HG03280 (cell line): ENCODE measurements at regions not wholly inside any gene's neighbourhood (a gene's known extent, or its start where the extent isn't known, plus 50 kb on each side); places are given as distances from the start of the nearest gene placed in this dataset.
"Not testable (repeated sequence)": the region's sequence is repeated elsewhere in the genome, so short reads cannot be mapped to it uniquely, and the experiment has no call there.

Experiments used
- ATAC-seq: cut with Tn5 transposase; IDR thresholded peaks from one replicate; pipeline ENCODE4 v1.9.1; 2021; ENCODE audit warnings: mild to moderate bottlenecking, moderate library complexity; ENCODE audit not compliant: unreplicated experiment

DNA sequence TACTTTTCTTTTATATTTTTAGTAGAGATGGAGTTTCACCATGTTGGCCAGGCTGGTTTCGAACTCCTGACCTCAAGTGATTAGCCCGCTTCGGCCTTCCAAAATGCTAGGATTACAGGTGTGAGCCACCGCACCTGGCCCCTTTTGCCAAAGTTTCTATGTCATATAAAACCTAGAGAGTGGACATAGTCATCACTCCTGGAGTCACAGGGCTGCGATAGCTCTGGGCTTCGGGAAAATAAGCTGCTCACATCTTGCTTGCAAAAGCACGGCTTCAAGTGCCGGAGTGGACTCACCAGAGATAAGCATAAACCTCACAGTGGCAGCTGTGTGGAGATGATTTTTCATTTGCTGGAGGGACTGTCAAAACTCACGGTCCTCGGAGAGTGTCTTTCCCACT, 171.2 kb downstream of the TEX29 start:
- no peak for ATAC-seq

DNA sequence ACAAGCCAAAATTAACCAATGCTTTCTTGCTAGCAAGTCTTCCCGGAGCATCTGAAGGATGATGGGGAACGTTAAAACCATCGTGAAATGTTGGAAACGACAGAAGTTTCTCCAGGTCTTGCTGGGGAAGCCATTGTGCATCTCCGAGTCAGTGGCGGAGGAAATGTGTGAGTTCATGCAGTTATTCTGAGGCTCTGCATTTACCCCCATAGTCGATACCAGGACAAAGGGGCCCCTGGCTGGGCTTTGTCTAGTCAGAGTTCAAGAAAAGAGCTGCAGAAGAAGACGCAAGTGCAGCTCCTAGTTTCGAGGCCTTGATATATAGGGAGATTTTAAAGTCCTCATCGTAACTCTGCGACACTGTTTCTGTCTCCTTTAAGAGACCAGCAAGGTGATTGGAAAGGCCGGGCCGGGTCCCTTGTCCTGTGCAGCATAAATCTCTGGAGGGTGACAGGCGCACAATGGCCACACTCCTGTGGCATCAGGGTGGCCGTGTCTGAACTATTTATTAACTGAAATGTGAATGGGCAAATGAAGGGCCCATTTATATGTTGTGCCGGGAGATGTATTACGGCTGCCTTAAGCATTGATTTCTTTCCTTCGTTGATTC, 172.0 kb downstream of the TEX29 start:
- no peak for ATAC-seq

DNA sequence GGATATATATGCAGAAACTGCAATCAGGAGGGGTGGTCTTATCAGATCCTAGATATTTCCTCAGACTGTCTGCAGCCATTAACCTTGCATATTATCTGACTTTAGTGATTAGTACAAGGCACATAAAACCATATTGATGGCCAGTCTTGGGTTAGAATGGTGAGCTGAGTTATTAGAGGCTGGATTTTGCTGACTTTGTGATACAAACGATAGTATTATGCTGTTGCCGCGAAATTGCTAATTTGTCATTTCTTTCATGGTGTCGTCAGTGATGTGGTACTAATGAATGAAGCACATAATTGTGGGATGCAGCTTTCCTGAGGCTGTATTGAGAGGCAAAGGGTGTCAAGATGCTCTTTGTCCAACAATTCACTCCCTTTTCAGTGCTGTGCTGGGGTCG, 172.5 kb downstream of the TEX29 start:
- no peak for ATAC-seq

DNA sequence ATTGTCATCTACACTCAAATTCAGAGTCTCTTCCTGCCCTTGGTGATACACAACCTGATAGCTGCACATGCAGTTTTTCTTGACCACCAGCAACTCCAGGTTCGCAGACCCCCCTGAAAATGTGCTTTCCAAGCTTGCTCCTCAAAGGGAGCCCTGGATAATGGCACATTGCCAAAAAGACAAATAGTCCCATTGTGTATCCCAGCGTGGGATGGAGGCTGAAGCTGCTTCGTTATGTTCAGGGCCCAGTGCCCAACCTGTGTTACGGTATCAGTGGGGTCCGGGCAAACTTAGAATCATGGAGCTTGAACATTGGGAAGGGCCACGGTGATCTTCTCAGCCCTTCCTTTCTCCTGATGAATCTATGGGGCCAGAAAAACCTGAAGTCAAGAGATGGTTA, 173.0 kb downstream of the TEX29 start:
- ATAC-seq: no peak

DNA sequence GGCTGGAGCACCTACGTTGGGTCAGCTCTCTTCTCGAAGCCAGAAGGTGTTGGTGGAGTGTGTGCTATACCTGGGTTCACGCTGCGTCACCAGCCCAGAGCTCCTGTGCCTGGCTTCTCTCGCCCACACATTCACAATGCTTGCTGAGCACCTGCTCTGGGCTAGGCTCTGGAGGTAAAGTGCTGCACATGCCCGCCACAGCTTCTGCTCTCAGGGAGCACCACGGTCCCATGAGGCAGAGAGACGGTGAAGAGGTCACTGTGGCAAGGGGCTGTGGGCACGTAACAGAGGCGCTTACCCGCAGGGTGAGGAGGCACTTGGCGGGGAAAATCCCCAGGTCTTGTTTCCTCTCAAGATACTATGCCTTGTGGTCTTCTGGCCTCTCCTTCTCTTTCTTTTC, 174.2 kb downstream of the TEX29 start:
- no peak for ATAC-seq

DNA sequence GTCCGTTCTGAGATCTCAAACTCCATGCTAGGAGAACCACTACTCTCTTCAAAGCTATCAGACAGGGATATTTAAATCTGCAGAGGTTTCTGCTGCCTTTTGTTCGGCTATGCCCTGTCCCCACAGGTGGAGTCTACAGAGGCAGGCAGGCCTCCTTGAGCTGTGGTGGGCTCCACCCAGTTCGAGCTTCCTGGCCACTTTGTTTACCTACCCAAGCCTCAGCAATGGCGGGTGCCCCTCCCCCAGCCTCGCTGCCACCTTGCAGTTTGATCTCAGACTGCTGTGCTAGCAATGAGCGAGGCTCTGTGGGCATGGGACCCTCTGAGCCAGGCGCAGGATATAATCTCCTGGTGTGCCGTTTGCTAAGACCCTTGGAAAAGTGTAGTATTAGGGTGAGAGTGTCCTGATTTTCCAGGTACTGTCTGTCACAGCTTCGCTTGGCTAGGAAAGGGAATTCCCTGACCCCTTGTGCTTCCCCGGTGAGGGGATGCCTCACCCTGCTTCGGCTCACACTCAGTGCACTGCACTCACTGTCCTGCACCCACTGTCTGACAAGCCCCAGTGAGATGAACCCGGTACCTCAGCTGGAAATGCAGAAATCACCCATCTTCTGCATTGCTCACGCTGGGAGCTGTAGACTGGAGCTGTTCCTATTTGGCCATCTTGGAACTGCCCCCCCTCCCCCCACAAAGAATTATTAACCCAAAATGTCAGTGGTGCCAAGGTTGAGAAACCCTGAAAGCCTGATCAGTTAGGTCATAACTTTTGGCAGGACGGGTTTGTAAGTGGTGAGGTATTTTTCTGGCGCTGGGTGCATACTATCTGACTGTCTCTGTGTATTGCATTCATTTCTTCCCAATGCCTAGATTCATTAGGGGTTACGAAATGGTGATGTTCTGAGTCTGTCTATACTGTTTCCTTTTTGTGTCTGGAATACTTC, 181.4 kb downstream of the TEX29 start:
- ATAC-seq: not testable (repeated sequence)

DNA sequence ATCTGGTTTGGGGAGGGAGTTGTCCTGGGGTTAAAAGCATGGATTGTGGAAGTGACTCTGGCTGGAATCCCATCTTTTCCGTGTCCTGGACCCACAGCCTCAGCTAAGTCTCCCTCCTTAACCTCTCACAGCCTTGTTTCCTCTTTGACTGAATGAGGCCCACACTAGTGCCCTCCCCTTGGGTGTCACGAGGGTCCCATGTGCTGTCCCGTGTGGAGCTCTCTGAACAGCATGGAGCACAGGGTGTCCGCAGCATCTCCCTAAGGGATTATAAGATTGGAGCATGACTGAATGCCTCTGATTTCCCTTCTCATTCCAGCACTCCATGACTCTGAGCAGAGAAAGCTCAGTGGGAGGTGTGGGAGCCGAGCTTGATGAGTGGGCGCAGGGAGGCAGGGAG, 182.5 kb downstream of the TEX29 start:
- no peak for ATAC-seq

DNA sequence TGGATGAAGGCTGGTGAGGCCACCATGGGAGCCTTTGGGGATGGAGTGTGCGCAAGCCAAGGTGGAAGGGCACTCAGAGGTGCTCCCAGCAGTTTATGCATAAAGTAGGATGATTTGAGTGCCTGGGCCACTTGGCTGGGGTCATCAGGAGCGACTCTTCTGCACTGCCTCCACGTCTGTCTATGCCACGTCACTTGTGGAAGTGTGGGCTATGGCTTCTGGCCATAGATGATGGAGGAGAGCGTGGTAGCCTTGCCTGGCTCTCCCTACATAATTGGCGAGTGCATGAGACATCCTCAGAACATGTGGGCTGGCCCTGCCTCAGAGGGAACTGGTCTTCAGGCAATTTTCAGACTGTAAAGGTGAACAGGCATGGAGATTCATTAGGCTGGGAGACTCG, 182.9 kb downstream of the TEX29 start:
- ATAC-seq: no peak

DNA sequence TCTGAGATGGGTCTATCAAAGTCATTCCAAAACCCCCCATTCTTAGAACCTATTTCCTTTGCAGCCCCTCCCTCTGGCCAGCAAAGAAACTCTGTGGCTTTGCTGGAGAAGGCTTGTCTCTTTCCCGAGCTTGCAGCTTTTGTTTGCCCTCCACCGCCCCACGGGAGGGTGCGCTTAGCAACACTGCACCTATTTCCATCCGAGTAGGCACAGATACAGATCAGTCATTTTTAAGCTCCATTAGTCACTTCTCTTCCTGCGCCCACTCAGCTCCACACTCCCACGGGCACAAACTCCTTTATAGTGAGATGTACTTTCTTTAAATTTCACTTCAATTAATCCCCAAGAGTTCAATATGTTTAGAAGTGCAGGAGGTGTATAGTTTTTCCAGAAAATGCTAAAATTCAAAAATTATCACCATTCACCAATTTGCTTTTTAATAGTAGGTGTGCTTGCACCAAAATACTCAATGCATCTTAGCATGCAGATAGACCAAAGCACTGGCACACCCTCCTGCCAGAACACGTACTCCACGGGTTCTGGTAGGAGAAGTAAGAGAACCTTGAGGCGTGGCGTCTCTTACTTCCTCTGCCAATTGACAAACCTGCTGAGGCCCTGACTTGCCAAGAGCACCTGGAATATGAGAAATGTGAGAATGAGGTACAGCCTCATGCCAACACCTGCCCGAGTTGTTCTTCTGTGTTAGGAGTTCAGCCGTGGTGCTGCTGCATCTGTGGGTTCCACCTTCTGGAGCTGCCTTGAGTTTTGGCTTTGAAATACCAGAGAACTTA, 183.7 kb downstream of the TEX29 start:
- no peak for ATAC-seq

DNA sequence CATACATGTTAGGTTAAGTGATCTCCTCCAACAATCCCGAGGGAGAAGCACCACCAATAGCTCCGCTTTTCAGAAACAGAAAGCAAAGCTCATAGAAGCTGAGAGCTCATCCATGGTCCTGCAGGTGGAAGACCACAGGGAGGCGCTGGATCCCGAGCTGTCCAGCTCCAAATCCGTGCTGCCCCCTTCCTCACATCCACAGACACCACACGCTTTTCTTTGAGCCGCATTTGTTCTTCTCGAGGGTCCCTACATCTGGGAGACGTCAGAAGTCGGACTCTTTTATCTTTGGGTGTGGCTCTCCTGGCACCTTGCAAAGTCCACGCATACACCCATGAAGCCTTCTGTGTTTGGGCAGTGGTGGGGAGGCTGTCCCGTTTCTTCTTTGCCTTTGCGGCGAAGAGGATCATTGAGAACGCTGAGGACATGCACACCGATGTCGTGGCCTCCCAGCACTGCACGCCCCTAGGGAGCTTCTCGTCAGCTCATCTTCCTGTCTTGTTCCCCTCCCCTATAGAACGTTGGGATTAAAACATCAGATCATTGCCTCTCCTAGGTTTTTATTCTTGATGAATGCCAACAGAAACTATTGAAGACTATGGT, 184.8 kb downstream of the TEX29 start:
- no peak for ATAC-seq

DNA sequence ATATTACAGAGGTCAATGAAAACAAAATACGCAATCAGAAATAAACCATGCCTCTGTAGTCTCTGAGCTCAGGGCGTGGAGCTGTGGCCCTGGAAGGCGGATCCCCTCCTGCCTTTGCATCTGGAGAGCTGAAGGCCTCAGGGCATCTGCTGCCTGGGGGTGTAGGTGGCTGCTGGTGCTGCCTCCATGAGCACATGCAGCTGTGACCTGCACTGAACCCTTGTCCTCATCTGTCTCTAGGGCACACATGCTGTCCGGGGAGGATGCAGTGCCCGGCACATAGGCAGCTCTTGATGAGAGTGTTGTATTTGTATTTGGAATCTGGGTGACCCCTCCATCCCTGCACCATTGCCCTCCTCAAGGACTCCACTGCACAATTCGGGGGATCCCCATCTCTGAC, 185.7 kb downstream of the TEX29 start:
- ATAC-seq: no peak

DNA sequence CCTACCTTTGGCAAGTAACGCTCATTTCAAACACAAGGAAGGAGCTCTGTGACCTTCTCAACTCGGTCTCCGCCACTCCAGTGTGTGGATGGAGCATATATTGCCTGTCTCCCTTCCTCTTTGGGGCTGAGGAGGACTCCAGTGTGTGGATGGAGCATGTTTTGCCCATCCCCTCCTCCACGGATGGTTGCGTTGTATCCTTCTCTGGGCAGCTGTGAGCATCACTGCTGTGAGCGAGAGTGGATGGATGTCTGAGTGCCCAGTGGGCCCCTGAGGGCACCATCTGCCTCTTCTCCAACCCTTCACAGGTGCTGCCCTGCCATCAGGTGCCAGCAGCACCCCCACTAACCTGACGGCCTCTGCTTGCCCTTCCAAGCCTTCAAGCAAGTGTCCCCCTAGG, 186.2 kb downstream of the TEX29 start:
- ATAC-seq: no peak

DNA sequence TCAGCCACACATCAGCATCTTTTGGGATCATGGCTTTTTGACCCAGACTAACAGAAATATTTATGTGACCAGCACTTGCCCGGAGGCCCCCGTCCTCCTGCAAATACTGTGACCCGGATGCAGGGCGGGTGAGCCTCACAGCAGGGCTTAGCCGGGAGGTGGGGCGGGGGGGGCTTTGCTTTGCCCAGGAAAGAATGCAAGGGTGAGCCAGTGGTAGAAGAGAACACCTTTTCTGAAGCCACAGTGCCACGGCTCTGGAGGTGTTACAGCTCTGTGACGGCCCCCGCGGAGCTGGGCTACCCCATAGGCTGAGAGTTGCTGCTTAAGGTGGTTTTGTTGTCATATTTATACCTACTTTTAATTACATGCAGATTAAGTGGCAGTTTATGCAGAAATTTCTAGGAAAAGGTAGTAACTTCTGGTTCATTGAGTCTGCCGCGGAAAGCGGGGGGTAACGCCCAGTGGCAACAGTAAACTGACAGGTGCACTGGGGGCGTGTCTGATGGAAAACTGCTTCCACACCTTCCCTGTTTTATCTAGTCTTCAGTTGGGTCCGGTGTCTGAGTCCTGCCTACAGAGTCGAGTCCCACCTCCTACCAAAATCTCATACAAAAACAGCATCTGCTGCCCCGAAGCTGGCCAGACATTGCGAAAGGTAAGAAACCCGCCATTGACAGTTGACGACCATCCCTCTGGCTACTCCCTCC, 187.9 kb downstream of the TEX29 start:
- no peak for ATAC-seq

DNA sequence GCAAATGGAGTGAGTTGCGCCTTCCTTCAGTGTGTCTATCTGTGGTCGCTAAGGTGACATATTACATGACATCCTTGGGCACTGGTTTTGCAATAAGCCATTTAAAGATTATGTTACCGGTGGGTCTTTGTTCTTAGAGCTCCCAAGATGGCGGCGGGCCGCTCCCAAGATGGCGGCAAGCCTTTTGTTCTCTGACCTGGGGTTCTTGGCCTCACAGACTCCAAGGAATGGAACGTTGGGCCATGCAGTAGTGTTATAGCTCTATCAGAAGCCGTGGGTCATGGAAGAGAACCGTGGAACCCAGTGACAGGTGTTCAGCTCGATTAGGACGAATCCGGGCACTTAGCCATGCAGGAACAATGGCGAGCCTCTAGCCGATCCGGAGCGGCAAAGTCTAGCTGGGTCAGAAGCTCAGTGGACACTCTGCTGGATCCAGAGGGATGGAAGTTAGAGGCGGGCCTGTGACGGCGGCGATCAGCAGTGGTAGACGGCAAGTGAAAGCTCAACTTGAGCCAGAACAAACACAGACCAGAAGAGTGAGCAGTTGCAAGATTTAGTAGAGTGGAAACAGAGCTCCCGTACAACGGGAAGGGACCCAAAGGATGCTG, 188.6 kb downstream of the TEX29 start:
- ATAC-seq: no peak

DNA sequence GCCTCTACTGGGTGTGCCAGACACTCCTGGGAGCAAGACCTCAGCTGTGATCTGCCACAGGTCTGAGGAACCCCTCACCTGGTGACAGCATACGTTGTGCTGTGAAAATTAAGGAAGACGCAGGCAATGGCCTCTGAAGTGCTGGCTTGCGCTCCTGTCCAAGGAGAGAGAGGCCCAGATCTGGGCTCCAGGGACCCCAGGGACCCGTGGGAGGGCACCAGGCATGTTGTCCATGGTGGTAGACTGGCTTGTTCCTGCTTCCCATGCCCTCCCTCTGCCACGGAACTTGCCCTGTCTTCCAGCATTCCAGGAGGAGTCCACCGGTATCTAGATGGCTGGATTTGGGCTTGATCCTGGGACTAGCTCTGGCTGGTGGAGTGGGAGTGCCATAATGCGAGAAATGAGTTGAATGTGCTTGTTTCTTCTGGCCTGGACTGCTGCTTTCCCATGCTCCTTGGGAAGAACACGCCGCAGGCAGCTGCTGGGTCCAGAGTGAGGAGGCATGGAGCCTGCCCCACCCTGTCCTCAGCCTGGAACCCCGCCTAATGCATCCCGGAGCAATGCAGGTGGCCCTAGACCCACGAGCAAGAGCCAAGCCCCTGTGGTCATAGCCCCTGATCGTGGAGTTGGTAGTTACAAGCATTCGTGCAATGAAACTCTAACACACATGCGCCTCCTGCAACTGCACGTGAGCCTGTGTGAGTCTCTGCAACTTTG, 190.2 kb downstream of the TEX29 start:
- ATAC-seq: no peak

DNA sequence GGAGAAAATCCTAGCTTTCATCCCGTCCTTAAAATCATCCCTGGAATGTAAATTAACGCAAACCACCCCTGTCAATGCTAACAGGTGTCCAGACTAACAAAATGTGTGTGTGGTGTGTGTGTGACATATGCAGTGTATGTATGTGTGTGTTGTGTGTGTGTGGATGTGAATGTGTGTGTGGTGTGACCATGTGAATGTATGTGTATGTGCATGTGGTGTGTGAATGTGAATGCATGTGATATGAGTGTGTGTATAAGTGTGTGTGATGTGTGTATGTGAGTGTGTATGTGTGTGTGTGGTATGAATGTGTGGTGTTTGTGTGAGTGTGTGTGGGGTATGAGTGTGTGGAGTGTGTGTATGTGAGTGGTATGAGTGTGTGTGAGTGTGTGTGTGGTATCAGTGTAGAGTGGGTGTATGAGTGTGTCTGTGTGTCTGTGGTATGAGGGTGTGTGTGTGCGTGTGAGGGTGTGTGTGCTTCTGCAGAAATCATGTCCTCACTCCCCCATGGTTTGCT, 190.8 kb downstream of the TEX29 start:
- ATAC-seq: no peak

DNA sequence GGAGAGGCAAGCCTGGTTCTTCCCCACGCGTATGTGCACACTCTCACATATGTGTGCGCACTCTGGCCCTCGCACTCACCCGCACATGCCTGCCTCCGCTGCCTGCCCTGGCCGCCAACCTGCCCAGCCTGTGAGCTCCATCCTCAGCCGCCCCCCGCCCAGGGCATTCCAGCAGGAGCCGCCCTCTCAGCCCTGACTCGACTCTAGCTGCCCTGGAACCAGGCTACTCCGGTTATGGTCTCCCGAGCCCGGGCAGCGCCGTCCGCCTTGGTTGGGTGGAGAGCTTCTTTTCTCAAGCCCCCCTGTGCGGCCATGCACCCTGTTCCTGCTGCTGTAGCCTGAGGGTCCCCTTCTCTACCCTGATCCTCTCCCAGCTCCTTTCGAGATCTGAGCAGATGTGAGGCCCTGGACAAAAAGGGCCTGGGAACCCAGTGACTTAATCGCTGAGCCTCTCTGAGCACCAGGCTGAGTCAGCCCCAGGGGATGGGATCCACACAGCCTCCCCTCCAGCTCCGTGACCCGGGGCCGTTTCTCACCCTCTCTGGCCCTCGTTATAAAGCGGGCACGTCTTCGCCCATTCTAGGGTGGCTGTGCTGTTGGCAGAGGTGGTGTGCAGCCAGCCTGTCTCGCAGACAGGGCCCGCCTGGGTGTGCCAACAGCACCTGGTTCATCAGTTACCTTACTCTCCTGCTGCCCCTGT, 191.5 kb downstream of the TEX29 start:
- no peak for ATAC-seq

DNA sequence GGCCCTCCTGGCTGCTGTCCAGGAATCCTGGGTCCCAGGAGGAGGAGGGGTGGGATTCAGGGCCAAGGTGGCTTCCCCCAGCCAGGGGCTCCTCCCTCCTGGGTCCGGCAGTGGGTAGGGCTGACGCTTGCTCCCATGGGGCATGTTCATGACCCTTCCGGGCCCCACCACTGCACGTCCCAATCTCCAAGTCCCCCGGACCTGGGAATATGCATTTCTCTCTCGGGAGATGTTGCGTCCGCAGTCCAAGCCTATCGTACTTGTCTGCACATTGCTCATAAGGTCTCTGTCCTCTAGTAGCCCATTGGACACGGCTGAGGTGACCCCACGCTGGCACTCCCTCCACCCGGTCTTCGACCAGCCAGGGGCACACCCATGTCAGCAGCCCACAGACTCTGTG, 192.3 kb downstream of the TEX29 start:
- no peak for ATAC-seq
